ENCODE measurements at regions not wholly inside any gene's neighbourhood (a gene's known extent, or its start where the extent isn't known, plus 50 kb on each side); places are given as distances from the start of the nearest gene placed in this dataset.

DNA sequence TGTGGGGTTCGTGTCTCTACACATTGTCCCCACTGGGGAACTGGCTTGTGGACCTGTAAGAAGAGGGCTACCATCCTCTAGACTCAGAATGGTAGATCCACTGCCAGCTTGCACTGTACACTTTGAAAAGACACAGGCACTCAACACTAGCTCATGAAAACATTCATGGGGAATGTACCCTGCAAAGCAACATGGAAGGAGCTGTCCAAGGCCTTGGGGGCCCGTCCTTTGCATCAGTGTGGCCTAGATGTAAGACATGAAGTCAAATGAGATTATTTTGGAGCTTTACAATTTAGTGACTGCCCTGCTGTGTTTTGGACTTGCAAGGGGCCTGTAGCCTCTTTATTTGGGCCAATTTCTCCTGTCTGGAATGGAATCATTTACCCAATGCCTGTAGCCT, 399.0 kb upstream of the PCDH15 start:
- Mint-ChIP-seq H3K4me1 (no peaks in the 10 kb centered on the region), H3K4me3 (no peak overlapping the region), H3K36me3 (peaks cover 2% of the 10 kb centered on the region), H3K9me3 (peaks cover 22% of the 10 kb centered on the region), H3K27me3 (ENCODE audit: low read depth) (no peaks in the 10 kb centered on the region), H3K27ac (no peak overlapping the region)
- POLR2A ChIA-PET = no interaction called here
- CTCF ChIA-PET = no interaction called here
- DNase-seq (ENCODE audit: low spot score) (no peak), ATAC-seq (no peak)
- TF ChIP-seq, protein P1, sequence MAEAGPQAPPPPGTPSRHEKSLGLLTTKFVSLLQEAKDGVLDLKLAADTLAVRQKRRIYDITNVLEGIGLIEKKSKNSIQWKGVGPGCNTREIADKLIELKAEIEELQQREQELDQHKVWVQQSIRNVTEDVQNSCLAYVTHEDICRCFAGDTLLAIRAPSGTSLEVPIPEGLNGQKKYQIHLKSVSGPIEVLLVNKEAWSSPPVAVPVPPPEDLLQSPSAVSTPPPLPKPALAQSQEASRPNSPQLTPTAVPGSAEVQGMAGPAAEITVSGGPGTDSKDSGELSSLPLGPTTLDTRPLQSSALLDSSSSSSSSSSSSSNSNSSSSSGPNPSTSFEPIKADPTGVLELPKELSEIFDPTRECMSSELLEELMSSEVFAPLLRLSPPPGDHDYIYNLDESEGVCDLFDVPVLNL (CRISPR knock-in tag; IDR thresholded peaks at IDR 0.05; ENCODE audit: borderline replicate concordance, low read depth) = no peak
- TF ChIP-seq, protein P2, sequence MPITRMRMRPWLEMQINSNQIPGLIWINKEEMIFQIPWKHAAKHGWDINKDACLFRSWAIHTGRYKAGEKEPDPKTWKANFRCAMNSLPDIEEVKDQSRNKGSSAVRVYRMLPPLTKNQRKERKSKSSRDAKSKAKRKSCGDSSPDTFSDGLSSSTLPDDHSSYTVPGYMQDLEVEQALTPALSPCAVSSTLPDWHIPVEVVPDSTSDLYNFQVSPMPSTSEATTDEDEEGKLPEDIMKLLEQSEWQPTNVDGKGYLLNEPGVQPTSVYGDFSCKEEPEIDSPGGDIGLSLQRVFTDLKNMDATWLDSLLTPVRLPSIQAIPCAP (CRISPR knock-in tag; IDR thresholded peaks at IDR 0.05) = no peak
- TF ChIP-seq TEAD1 (CRISPR knock-in tag; IDR thresholded peaks at IDR 0.05) = no peak
- TF ChIP-seq ZNF121 (CRISPR knock-in tag; IDR thresholded peaks at IDR 0.05) = no peak
- no peak for TF ChIP-seq NFE2L1 (CRISPR knock-in tag; IDR thresholded peaks at IDR 0.05)
- TF ChIP-seq MYBL2 (CRISPR knock-in tag; IDR thresholded peaks at IDR 0.05) = no peak
- no peak for TF ChIP-seq ZNF396 (CRISPR knock-in tag; IDR thresholded peaks at IDR 0.05; ENCODE audit: borderline replicate concordance)
- no peak for TF ChIP-seq SMAD3 (CRISPR knock-in tag; IDR thresholded peaks at IDR 0.05; ENCODE audit: borderline replicate concordance)
- TF ChIP-seq RELA (CRISPR knock-in tag; IDR thresholded peaks at IDR 0.05; ENCODE audit: borderline replicate concordance) = no peak
- TF ChIP-seq, protein P3, sequence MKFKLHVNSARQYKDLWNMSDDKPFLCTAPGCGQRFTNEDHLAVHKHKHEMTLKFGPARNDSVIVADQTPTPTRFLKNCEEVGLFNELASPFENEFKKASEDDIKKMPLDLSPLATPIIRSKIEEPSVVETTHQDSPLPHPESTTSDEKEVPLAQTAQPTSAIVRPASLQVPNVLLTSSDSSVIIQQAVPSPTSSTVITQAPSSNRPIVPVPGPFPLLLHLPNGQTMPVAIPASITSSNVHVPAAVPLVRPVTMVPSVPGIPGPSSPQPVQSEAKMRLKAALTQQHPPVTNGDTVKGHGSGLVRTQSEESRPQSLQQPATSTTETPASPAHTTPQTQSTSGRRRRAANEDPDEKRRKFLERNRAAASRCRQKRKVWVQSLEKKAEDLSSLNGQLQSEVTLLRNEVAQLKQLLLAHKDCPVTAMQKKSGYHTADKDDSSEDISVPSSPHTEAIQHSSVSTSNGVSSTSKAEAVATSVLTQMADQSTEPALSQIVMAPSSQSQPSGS (CRISPR knock-in tag; IDR thresholded peaks at IDR 0.05; ENCODE audit: borderline replicate concordance, low read depth) = no peak
- TF ChIP-seq ELF4 (CRISPR knock-in tag; IDR thresholded peaks at IDR 0.05; ENCODE audit: low read depth) = no peak
- no peak for TF ChIP-seq IRF2 (CRISPR knock-in tag; IDR thresholded peaks at IDR 0.05; ENCODE audit: borderline replicate concordance, low read depth)
- TF ChIP-seq NR1H2 (CRISPR knock-in tag; IDR thresholded peaks at IDR 0.05) = no peak
- TF ChIP-seq, protein P4, sequence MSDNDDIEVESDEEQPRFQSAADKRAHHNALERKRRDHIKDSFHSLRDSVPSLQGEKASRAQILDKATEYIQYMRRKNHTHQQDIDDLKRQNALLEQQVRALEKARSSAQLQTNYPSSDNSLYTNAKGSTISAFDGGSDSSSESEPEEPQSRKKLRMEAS (CRISPR knock-in tag; IDR thresholded peaks at IDR 0.05) = no peak
- no peak for TF ChIP-seq ZNF416 (CRISPR knock-in tag; IDR thresholded peaks at IDR 0.05)
- TF ChIP-seq, protein P5, sequence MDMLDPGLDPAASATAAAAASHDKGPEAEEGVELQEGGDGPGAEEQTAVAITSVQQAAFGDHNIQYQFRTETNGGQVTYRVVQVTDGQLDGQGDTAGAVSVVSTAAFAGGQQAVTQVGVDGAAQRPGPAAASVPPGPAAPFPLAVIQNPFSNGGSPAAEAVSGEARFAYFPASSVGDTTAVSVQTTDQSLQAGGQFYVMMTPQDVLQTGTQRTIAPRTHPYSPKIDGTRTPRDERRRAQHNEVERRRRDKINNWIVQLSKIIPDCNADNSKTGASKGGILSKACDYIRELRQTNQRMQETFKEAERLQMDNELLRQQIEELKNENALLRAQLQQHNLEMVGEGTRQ (CRISPR knock-in tag; IDR thresholded peaks at IDR 0.05) = no peak
- no peak for TF ChIP-seq GTF2I (CRISPR knock-in tag; conservative IDR thresholded peaks at IDR 0.05)

DNA sequence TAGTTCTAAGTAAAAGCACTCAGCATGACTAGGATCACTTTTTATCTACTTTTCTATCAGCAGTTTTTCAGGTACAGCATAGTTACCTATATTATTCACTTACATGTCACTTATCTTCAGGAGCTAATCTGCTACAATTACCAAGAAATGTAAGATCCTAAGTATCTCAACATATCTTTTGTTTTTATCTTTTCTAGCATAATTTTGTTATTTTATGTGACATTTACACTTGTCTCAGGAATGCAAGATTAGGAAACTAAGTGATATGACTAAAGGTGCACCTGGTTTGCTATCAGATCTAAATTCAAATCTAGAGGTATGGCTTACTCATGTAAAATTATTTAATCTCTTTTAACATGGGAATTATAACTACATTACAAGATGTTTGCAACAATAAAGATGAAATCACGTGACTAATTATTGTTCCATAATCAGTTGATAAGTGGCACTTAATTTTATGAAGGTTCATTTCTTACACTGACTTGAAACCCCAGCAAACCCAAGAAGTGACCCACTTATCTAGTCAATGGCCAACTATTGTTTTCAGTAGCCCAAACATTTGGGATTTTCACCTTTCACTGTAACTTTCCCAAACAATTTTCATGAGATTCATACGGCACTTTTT, 390.3 kb upstream of the PCDH15 start:
- no peaks in the 10 kb centered on the region for H3K36me3 Mint-ChIP-seq
- no peak overlapping the region for H3K4me3 Mint-ChIP-seq
- CTCF ChIA-PET = no interaction called here
- no peaks in the 10 kb centered on the region for H3K4me1 Mint-ChIP-seq
- POLR2A ChIA-PET = no interaction called here
- DNase-seq (ENCODE audit: low spot score) (no peak), ATAC-seq (no peak)
- no peaks in the 10 kb centered on the region for H3K9me3 Mint-ChIP-seq
- H3K27ac Mint-ChIP-seq = no peak overlapping the region
- H3K27me3 Mint-ChIP-seq (ENCODE audit: low read depth) = no peaks in the 10 kb centered on the region
- TF ChIP-seq, protein P6, sequence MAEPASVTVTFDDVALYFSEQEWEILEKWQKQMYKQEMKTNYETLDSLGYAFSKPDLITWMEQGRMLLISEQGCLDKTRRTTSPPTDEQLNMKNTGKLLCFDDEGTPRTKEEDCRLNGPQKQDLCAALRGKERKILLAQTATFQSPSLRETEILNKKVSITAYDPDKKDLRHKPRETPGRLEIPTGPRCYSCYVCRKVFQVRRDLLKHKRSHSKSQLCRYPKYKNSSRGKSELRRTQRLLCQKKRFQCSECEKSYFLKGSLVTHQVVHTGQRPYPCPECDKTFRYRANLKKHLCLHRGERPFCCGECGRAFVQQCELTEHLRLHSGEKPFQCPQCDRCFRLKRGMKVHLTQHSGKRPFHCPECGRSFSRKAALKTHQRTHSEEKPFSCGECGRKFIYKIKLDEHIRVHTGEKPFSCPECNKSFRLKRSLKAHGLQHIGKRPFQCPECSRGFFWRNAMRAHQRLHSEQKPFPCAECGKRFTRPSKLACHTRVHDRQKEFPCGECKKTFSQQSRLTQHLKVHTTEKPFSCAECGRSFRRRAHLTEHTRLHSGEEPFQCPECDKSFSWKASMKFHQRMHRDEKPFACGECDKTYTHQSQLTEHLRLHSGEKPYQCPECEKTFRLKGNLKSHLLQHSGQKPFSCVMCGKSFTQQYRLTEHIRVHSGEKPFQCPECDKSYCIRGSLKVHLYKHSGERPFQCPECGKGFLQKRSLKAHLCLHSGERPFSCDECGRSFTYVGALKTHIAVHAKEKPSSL (CRISPR knock-in tag; conservative IDR thresholded peaks at IDR 0.05) = no peak
- TF ChIP-seq, protein P5 (CRISPR knock-in tag; IDR thresholded peaks at IDR 0.05) = no peak
- TF ChIP-seq, protein P3 (CRISPR knock-in tag; IDR thresholded peaks at IDR 0.05; ENCODE audit: borderline replicate concordance, low read depth) = no peak
- TF ChIP-seq, protein P7, sequence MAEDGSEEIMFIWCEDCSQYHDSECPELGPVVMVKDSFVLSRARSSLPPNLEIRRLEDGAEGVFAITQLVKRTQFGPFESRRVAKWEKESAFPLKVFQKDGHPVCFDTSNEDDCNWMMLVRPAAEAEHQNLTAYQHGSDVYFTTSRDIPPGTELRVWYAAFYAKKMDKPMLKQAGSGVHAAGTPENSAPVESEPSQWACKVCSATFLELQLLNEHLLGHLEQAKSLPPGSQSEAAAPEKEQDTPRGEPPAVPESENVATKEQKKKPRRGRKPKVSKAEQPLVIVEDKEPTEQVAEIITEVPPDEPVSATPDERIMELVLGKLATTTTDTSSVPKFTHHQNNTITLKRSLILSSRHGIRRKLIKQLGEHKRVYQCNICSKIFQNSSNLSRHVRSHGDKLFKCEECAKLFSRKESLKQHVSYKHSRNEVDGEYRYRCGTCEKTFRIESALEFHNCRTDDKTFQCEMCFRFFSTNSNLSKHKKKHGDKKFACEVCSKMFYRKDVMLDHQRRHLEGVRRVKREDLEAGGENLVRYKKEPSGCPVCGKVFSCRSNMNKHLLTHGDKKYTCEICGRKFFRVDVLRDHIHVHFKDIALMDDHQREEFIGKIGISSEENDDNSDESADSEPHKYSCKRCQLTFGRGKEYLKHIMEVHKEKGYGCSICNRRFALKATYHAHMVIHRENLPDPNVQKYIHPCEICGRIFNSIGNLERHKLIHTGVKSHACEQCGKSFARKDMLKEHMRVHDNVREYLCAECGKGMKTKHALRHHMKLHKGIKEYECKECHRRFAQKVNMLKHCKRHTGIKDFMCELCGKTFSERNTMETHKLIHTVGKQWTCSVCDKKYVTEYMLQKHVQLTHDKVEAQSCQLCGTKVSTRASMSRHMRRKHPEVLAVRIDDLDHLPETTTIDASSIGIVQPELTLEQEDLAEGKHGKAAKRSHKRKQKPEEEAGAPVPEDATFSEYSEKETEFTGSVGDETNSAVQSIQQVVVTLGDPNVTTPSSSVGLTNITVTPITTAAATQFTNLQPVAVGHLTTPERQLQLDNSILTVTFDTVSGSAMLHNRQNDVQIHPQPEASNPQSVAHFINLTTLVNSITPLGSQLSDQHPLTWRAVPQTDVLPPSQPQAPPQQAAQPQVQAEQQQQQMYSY (CRISPR knock-in tag; IDR thresholded peaks at IDR 0.05) = no peak
- TF ChIP-seq NFYB (CRISPR knock-in tag; conservative IDR thresholded peaks at IDR 0.05; ENCODE audit: low read depth) = no peak

Measured in WTC11 (cell line).